OCI-LY7 (cell line): ENCODE measurements at regions not wholly inside any gene's neighbourhood (a gene's known extent, or its start where the extent isn't known, plus 50 kb on each side); places are given as distances from the start of the nearest gene placed in this dataset.

Experiments
- EZH2phosphoT487 ChIP-seq: fragments of 200-600 bp; sonication (generic); IDR thresholded peaks from 2 replicates; pipeline ENCODE4 v1.6.1; 2018; ENCODE audit warnings: low read depth, borderline replicate concordance, mild to moderate bottlenecking, mixed run types, antibody characterized with exemption, low read length, moderate library complexity, mixed read lengths
- TF ChIP-seq, protein P1 (sequence below): fragments of 200-600 bp; sonication (generic); conservative IDR thresholded peaks from 2 replicates; pipeline ENCODE4 v1.5.1; 2014; ENCODE audit warnings: mild to moderate bottlenecking, antibody characterized with exemption, low read length, moderate library complexity, mixed read lengths

DNA sequence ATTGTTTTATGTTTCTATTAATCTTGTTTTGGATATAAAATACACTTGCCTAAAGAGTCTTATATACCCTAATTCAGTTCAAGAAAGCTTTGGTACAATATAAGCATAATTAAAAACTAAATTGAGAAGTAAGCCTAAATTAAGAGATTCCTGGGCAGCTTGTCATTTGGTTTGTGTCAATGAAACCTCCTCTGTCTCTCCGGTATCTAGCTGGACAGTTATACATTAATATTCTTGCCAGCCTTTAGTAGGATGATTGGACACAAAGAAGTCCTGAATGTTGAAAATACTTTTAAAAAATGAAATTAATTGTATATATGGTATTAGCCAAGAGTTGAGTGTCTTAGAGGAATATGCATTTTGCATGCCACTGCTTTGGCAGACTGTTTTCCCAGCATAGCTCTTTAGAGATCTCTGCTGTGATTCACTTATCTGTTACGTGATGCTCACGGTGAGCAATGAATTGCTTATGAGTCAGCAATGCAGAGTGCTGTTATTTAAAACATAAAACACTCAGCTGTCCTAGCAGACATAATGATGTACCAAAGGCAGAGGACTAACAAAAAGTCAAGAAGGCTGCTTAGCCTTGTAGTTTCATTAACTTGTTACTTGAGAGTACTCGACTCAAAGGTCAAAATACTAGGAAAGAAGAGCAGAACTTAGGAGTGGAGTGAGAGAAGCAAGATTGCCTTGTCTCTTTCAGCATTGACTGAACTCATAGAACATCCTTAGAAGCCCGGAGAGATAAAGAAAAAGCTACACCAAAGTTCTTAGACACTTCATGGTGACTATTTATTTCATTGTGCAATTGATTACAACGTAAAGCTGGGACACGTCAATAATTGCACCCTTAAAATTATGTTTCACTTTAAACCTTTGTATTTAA lies 1296.1 kb upstream of the PCDH7 start:
- TF ChIP-seq EZH2phosphoT487, result no peak
- TF ChIP-seq, protein P1, sequence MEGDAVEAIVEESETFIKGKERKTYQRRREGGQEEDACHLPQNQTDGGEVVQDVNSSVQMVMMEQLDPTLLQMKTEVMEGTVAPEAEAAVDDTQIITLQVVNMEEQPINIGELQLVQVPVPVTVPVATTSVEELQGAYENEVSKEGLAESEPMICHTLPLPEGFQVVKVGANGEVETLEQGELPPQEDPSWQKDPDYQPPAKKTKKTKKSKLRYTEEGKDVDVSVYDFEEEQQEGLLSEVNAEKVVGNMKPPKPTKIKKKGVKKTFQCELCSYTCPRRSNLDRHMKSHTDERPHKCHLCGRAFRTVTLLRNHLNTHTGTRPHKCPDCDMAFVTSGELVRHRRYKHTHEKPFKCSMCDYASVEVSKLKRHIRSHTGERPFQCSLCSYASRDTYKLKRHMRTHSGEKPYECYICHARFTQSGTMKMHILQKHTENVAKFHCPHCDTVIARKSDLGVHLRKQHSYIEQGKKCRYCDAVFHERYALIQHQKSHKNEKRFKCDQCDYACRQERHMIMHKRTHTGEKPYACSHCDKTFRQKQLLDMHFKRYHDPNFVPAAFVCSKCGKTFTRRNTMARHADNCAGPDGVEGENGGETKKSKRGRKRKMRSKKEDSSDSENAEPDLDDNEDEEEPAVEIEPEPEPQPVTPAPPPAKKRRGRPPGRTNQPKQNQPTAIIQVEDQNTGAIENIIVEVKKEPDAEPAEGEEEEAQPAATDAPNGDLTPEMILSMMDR, result no peak
